Omental fat pad (tissue), 3 donors: ENCODE measurements at regions not wholly inside any gene's neighbourhood (a gene's known extent, or its start where the extent isn't known, plus 50 kb on each side); places are given as distances from the start of the nearest gene placed in this dataset.

Experiments
- ATAC-seq: fragments of 150-250 bp; one replicate; pipeline ENCODE4 v1.9.1; 2016; ENCODE audit warnings: mild to moderate bottlenecking, moderate library complexity; ENCODE audit not compliant: low FRiP score
- DNase-seq: peaks from one replicate; pipeline ENCODE4 v3.0.0-alpha.2; 2019; ENCODE audit warnings: low spot score
- TF ChIP-seq, protein P1 (sequence below), 3 donors: fragments of 450-650 bp; IDR thresholded peaks; one replicate each; pipeline ENCODE4 v1.5.1; 2016 to 2017; ENCODE audit warnings: antibody characterized with exemption in 3 of 3, mild to moderate bottlenecking in 3 of 3, moderate library complexity in 2 of 3

DNA sequence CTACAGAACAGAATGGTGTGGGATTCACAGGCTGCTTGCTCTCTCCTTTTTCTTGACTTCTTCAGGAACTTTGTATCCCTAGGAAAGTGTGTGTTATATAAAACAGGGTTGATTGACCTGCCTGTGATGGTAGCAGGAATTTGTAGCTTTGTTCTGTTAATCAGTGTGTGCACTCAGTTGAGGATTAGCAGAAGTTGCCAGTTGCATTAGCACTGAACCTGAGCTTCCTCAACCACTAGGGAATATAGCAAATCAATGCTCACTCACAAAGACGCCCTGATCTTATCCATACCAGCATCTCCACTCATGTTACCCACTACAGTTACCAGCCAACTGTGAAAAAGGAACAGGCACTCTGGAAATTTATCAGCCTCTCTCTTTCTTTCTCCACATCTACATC is 319.1 kb upstream of the EMCN start:
- TF ChIP-seq, protein P1, sequence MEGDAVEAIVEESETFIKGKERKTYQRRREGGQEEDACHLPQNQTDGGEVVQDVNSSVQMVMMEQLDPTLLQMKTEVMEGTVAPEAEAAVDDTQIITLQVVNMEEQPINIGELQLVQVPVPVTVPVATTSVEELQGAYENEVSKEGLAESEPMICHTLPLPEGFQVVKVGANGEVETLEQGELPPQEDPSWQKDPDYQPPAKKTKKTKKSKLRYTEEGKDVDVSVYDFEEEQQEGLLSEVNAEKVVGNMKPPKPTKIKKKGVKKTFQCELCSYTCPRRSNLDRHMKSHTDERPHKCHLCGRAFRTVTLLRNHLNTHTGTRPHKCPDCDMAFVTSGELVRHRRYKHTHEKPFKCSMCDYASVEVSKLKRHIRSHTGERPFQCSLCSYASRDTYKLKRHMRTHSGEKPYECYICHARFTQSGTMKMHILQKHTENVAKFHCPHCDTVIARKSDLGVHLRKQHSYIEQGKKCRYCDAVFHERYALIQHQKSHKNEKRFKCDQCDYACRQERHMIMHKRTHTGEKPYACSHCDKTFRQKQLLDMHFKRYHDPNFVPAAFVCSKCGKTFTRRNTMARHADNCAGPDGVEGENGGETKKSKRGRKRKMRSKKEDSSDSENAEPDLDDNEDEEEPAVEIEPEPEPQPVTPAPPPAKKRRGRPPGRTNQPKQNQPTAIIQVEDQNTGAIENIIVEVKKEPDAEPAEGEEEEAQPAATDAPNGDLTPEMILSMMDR (IDR thresholded peaks at IDR 0.05): no peak
- DNase-seq (no peak), ATAC-seq (no peak)

DNA sequence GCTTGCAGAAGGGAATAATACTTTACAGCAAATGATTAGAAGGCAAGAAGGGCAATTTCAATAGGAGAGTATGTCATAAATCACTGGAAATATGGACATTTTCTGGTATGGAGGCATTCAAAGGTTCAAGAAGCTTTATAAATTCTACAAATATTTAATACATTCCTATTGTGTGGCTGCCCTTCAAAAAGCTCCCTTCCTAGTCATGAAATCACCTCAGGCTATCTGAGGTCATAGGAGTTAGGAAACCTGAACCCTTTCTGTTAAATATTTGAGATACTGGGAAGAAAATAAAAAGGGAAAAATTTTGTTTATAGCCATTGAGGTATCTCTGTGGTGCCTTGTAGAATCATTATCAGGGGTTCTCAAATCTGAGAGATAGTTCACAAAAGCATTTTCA is 316.8 kb upstream of the EMCN start:
- no peak for DNase-seq
- no peak for ATAC-seq
- TF ChIP-seq, protein P1 (IDR thresholded peaks at IDR 0.05): no peak

DNA sequence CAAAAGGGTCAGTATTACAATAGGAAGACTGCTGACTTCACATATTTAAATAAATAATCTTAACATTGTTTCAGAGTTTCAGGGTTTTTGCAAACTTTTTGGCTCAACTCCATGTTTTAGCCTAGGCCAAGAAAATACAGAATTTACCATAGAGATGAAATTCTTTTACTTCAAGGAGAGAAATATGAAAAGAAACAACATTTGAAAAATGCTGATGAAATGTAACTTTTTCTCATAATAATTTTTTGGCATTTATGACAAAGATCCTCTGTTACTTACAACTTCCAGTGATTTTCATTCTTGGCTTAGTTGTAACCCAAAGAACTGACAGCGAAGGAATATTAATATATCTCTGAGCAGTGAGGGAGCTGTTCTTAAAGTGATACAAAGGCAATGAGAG is 316.1 kb upstream of the EMCN start:
- TF ChIP-seq, protein P1 (IDR thresholded peaks at IDR 0.05): no peak
- ATAC-seq (no peak), DNase-seq (no peak)

DNA sequence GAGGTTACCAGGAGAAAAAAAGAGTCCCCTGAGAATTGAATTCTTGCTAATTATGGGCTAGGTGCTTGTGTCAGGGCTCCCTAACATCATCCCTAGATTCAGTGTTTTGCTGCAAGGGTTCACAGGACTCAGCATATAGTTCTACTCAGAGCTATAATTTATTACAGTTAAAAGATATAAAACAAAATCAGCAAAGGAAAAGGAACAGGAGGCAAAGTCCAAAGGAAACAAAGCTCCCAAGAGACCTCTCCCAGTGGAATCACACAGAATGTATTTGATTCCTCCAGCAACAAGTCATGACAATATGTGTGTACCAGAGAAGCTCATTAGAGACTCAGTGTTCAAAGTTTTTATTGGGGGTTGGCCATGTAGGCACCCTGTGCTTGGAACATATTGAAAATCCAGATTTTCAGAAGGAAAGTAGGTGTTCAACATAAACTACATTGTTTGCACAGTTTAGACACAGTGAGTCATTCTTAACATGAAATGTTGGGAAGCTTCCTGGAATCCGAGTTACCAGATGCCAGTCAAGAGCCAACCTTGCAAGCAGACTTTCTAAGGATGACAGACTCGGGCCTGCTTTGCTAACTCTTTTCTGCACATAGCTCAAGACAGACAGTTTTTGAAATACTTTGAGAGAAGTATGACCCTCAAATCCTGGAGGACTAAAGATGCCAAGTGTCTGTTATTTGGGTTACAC is 311.3 kb upstream of the EMCN start:
- no peak for ATAC-seq
- TF ChIP-seq, protein P1 (IDR thresholded peaks at IDR 0.05): no peak
- DNase-seq: no peak

DNA sequence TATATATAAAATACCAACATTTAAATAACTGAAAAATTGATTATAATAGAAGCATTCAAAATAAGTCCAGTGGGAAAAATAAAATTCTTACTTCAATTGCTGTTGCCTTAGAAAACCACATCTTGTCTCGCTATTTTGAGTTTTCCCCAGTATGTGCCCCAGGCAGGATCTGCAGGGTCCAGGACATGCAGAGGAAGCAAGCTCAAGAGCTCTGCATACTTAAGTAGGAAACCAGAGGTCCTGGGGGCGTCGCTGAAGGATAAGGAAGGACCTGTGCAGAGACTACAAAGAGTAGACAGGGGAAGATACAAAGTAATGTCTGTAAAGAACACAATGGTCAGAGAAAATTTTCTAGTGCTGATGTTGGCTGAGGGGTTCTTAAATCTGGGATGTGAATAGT is 310.5 kb upstream of the EMCN start:
- ATAC-seq (no peak), DNase-seq (no peak)
- TF ChIP-seq, protein P1 (IDR thresholded peaks at IDR 0.05): no peak

DNA sequence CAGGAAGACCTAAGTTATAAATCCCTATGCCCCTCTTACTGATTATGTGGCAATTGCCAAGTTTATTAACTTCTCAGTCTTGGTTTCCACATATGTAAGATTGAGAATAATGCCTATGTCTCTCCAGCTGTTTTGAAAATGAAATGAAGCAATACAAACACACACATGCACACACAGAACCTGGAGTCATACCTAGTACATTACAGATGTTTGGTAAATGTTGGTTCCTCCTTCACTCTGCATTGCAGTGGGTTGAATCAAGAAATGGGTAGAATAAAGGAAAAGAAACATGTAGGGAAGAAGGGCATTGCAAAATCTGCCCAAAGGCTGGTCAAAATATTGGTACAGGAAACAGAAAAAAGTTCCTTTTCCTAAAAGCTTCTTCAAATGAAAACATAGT is 309.9 kb upstream of the EMCN start:
- TF ChIP-seq, protein P1 (IDR thresholded peaks at IDR 0.05): no peak
- ATAC-seq (no peak), DNase-seq (no peak)

DNA sequence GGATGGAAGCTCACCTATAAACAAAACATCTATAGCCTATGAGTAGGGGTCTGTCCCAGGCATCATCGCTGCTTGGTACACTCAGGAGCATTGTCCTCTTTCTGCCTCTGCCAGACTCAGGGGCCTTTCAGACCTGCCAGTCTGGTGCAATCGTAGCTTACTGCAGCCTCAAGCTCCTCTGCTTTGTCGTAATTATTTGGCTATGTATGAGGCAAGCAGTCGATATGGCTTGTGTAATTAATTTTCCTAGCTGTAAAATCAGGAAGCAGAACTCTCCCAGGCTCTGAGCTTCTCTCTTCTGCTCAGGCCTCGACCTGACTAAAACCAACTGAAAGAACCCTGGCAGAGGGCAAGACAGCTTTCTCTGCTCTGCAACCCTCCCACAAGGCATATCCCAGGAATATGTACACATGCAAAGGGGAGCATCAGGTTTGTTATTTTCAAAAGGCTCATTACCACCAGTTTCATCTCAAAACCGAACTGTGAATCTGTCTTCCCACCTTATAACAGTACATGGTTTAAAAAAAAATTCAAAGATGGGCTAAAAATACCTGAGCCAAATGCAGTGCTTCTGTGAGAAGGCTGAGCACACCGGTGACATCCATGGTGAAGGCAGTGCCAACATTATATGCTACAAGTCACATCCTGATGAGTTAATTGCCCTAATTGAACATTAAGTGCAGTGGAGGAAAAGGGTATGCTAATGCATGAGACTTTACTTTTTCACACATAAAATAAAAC is 309.2 kb upstream of the EMCN start:
- TF ChIP-seq, protein P1 (IDR thresholded peaks at IDR 0.05): no peak
- ATAC-seq (no peak), DNase-seq (no peak)
